PC-9 (cell line): ENCODE measurements at regions not wholly inside any gene's neighbourhood (a gene's known extent, or its start where the extent isn't known, plus 50 kb on each side); places are given as distances from the start of the nearest gene placed in this dataset.

Source experiments
- BruUV-seq: library from RNA; stranded (reverse); fragments of 400-500 nt; replicated peaks from 2 replicates; lab custom pipeline; 2021; lab: Mats Ljungman, UMichigan
- CTCF ChIA-PET: fragments of 300-600 bp; sonication (Branson Sonifier 250); formaldehyde crosslinking; loops from one replicate; lab custom pipeline; 2022; ENCODE audit warnings: antibody characterized with exemption; lab: Charles Lee
- POLR2A ChIA-PET: fragments of 300-600 bp; sonication (Branson Sonifier 250); formaldehyde crosslinking; loops from one replicate; lab custom pipeline; 2022; ENCODE audit warnings: antibody characterized with exemption; ENCODE audit not compliant: unreplicated experiment; lab: Charles Lee
- DNase-seq, 2 experiments: peaks; one replicate each; pipeline versions ENCODE4 v3.0.0 to v3.0.0-alpha.2; 2015 to 2022; ENCODE audit warnings: mixed read lengths in 1 of 2
- H2AFZ ChIP-seq: fragments of 200-600 bp; sonication (generic); 2 replicates; pipeline ENCODE4 v1.8.1; 2017; ENCODE audit warnings: antibody characterized with exemption
- H3F3A ChIP-seq: fragments of 200-600 bp; sonication (generic); 2 replicates; pipeline ENCODE4 v1.8.1; 2017; ENCODE audit warnings: antibody characterized with exemption, mild to moderate bottlenecking, low read depth; ENCODE audit not compliant: insufficient read depth
- H3K27ac ChIP-seq: fragments of 200-600 bp; sonication (generic); 2 replicates; pipeline ENCODE4 v1.6.1; 2016; ENCODE audit warnings: mixed run types
- H3K27me3 ChIP-seq: fragments of 200-600 bp; sonication (generic); 2 replicates; pipeline ENCODE4 v1.6.1; 2016; ENCODE audit warnings: low read depth, mixed run types; ENCODE audit not compliant: insufficient read depth
- H3K36me3 ChIP-seq: fragments of 200-600 bp; sonication (generic); 2 replicates; pipeline ENCODE4 v1.6.1; 2016; ENCODE audit warnings: low read depth, mixed run types
- H3K4me1 ChIP-seq: fragments of 200-600 bp; sonication (generic); replicated peaks from 2 replicates; pipeline ENCODE4 v1.6.1; 2016; ENCODE audit warnings: mixed run types; ENCODE audit not compliant: insufficient read depth
- H3K4me2 ChIP-seq: fragments of 200-600 bp; sonication (generic); 2 replicates; pipeline ENCODE4 v1.6.1; 2017; ENCODE audit warnings: mixed run types
- H3K4me3 ChIP-seq: fragments of 200-600 bp; sonication (generic); 2 replicates; pipeline ENCODE4 v1.6.1; 2016; ENCODE audit warnings: mixed run types
- H3K79me2 ChIP-seq: fragments of 200-600 bp; sonication (generic); 2 replicates; pipeline ENCODE4 v1.6.1; 2017; ENCODE audit warnings: low read depth, mixed run types
- H3K9me2 ChIP-seq: fragments of 200-600 bp; sonication (generic); 2 replicates; pipeline ENCODE4 v1.8.1; 2017; ENCODE audit warnings: mild to moderate bottlenecking; ENCODE audit not compliant: insufficient read depth
- H3K9me3 ChIP-seq: fragments of 200-600 bp; sonication (generic); 2 replicates; pipeline ENCODE4 v1.8.1; 2016; ENCODE audit warnings: low read depth; ENCODE audit not compliant: insufficient read depth
- H4K20me1 ChIP-seq: fragments of 200-600 bp; sonication (generic); 2 replicates; pipeline ENCODE4 v1.8.1; 2017; ENCODE audit not compliant: insufficient read depth
- CTCF ChIP-seq: fragments of 200-600 bp; sonication (generic); conservative IDR thresholded peaks from 2 replicates; pipeline ENCODE4 v1.6.1; 2017; ENCODE audit warnings: mixed run types, antibody characterized with exemption, mild to moderate bottlenecking, moderate library complexity
- EZH2 ChIP-seq: fragments of 200-600 bp; sonication (generic); IDR thresholded peaks from 2 replicates; pipeline ENCODE4 v1.8.0; 2017; ENCODE audit warnings: antibody characterized with exemption, low read depth
- intact Hi-C: fragments of 100-400 bp; cut with micrococcal nuclease; formaldehyde crosslinking; loops from one replicate; pipeline ENCODE4 v1.10.0; 2022; ENCODE audit not compliant: unreplicated experiment

- H3K36me3 ChIP-seq = no peaks in the 10 kb centered on the region
- H2AFZ ChIP-seq = no peak overlapping the region
- peak overlapping the region; percentile 72 for H3K27ac ChIP-seq
- POLR2A ChIA-PET = no interaction called here
- H3K4me3 ChIP-seq = no peak overlapping the region
- H3K4me2 ChIP-seq = peak overlapping the region; percentile 35
- peak in 1 of 2 experiments; percentile 82 for DNase-seq
- H3K4me1 ChIP-seq = peaks cover 9% of the 10 kb centered on the region
- no peaks in the 10 kb centered on the region for H4K20me1 ChIP-seq
- H3K27me3 ChIP-seq = no peaks in the 10 kb centered on the region
- BruUV-seq = no TSS peak
- CTCF ChIA-PET = no interaction called here
- no peak for TF ChIP-seq EZH2
- no peak for TF ChIP-seq CTCF
- H3K9me2 ChIP-seq = peaks cover 4% of the 10 kb centered on the region; the same call in 1 of the 2 replicates
- H3F3A ChIP-seq = peaks cover 20% of the 10 kb centered on the region
- H3K79me2 ChIP-seq = no peaks in the 10 kb centered on the region
- no peaks in the 10 kb centered on the region for H3K9me3 ChIP-seq
- intact Hi-C loops = no loop called here
These were observed 53.7 kb upstream of the TMX4 start for GRCh38 chr20:8073024-8073832.

- Histone ChIP-seq H3K27ac (no peak overlapping the region), H3K27me3 (no peaks in the 10 kb centered on the region), H2AFZ (no peak overlapping the region), H3K4me2 (no peak overlapping the region), H3K9me3 (no peaks in the 10 kb centered on the region), H3K4me3 (no peak overlapping the region), H4K20me1 (no peaks in the 10 kb centered on the region), H3K79me2 (no peaks in the 10 kb centered on the region), H3K9me2 (peaks cover 4% of the 10 kb centered on the region; the same call in 1 of the 2 replicates), H3F3A (peaks cover 20% of the 10 kb centered on the region), H3K4me1 (peaks cover 9% of the 10 kb centered on the region), H3K36me3 (no peaks in the 10 kb centered on the region)
- TF ChIP-seq EZH2 (no peak), CTCF (no peak)
- no TSS peak for BruUV-seq
- intact Hi-C loops = no loop called here
- CTCF ChIA-PET = no interaction called here
- POLR2A ChIA-PET = no interaction called here
- DNase-seq = no peak
These were observed 55.4 kb upstream of the TMX4 start for GRCh38 chr20:8074931-8075330.

GRCh38 chr20:8076306-8077136, 55.5 kb upstream of the PLCB1 start:
- BruUV-seq = no TSS peak
- Histone ChIP-seq H3K9me2 (peaks cover 1% of the 10 kb centered on the region; the same call in 1 of the 2 replicates), H3K4me2 (no peak overlapping the region), H2AFZ (no peak overlapping the region), H3K27ac (no peak overlapping the region), H3K36me3 (no peaks in the 10 kb centered on the region), H3K27me3 (no peaks in the 10 kb centered on the region), H3F3A (peaks cover 20% of the 10 kb centered on the region), H3K79me2 (no peaks in the 10 kb centered on the region), H3K4me1 (peaks cover 9% of the 10 kb centered on the region), H3K9me3 (no peaks in the 10 kb centered on the region), H4K20me1 (no peaks in the 10 kb centered on the region), H3K4me3 (no peak overlapping the region)
- TF ChIP-seq EZH2 (no peak), CTCF (no peak)
- intact Hi-C loops = no loop called here
- ChIA-PET CTCF (no interaction called here), POLR2A (no interaction called here)
- DNase-seq = no peak
